SK-N-SH treated with all-trans-retinoic acid at 6 μM for 48 hours (cell line): ENCODE measurements at regions not wholly inside any gene's neighbourhood (a gene's known extent, or its start where the extent isn't known, plus 50 kb on each side); places are given as distances from the start of the nearest gene placed in this dataset.

Source experiments
- ESRRG ChIP-seq: fragments of 250-450 bp; sonication (Bioruptor Pico); IDR thresholded peaks from 2 replicates; pipeline ENCODE4 v1.6.1; 2021; ENCODE audit warnings: mild to moderate bottlenecking
- ZFP3 ChIP-seq: fragments of 250-450 bp; sonication (Bioruptor Pico); IDR thresholded peaks from 2 replicates; pipeline ENCODE4 v1.5.0; 2020; ENCODE audit warnings: mild to moderate bottlenecking, moderate library complexity

GRCh38 chr5:159553792-159554191, 223.5 kb upstream of the IL12B start:
- no peak for TF ChIP-seq ZFP3
- no peak for TF ChIP-seq ESRRG (CRISPR knock-in tag)
